ENCODE measurements at regions not wholly inside any gene's neighbourhood (a gene's known extent, or its start where the extent isn't known, plus 50 kb on each side); places are given as distances from the start of the nearest gene placed in this dataset.

GRCh38 chr4:43351970-43352806, 459.7 kb downstream of the GRXCR1 start:
- DNase-seq: no peak

- DNase-seq: no peak
Measured at GRCh38 chr4:43352859-43353258, 460.3 kb downstream of the GRXCR1 start.

GRCh38 chr4:43353552-43353951, 461.0 kb downstream of the GRXCR1 start:
- DNase-seq: no peak

- no peak for DNase-seq
Measured at GRCh38 chr4:43356786-43357185, 464.3 kb downstream of the GRXCR1 start.

GRCh38 chr4:43357252-43357974, 464.9 kb downstream of the GRXCR1 start:
- no peak for DNase-seq

GRCh38 chr4:43360296-43360695, 467.8 kb downstream of the GRXCR1 start:
- DNase-seq: no peak

GRCh38 chr4:43362875-43363636, 470.5 kb downstream of the GRXCR1 start:
- DNase-seq: no peak

- DNase-seq: no peak
Measured at GRCh38 chr4:43369036-43369594, 476.6 kb downstream of the GRXCR1 start.

GRCh38 chr4:43373201-43373600, 480.7 kb downstream of the GRXCR1 start:
- DNase-seq: no peak

GRCh38 chr4:43374216-43374751, 481.8 kb downstream of the GRXCR1 start:
- DNase-seq: no peak

- DNase-seq: no peak
Measured at GRCh38 chr4:43379016-43379415, 486.5 kb downstream of the GRXCR1 start.

- DNase-seq: no peak
Measured at GRCh38 chr4:43380093-43380492, 487.6 kb downstream of the GRXCR1 start.

- DNase-seq: no peak
Measured at GRCh38 chr4:43391069-43391468, 498.6 kb downstream of the GRXCR1 start.

GRCh38 chr4:43394976-43395375, 502.5 kb downstream of the GRXCR1 start:
- no peak for DNase-seq

GRCh38 chr4:43399726-43400125, 507.2 kb downstream of the GRXCR1 start:
- no peak for DNase-seq

- DNase-seq: no peak
Measured at GRCh38 chr4:43402393-43402792, 509.9 kb downstream of the GRXCR1 start.

- no peak for DNase-seq
Measured at GRCh38 chr4:43410636-43411035, 518.1 kb downstream of the GRXCR1 start.

- DNase-seq: no peak
Measured at GRCh38 chr4:43411226-43411625, 518.7 kb downstream of the GRXCR1 start.

- DNase-seq: no peak
Measured at GRCh38 chr4:43423276-43423675, 530.8 kb downstream of the GRXCR1 start.

- DNase-seq: no peak
Measured at GRCh38 chr4:43425206-43425605, 532.7 kb downstream of the GRXCR1 start.

- no peak for DNase-seq
Measured at GRCh38 chr4:43435291-43435690, 542.8 kb downstream of the GRXCR1 start.

GRCh38 chr4:43452948-43453347, 560.4 kb downstream of the GRXCR1 start:
- DNase-seq: no peak

- DNase-seq: no peak
Measured at GRCh38 chr4:43456383-43456782, 563.9 kb downstream of the GRXCR1 start.

Data from NCI-H2081 treated with DMSO at 0.1 percent for 48 hours (cell line).